GM12878 (cell line): ENCODE measurements at regions not wholly inside any gene's neighbourhood (a gene's known extent, or its start where the extent isn't known, plus 50 kb on each side); places are given as distances from the start of the nearest gene placed in this dataset.

Source experiments
- ATAC-seq: fragments of 200-7000 bp; cut with Tn5 transposase; 3 replicates; pipeline ENCODE4 v1.9.1; 2020; ENCODE audit warnings: mild to moderate bottlenecking, moderate library complexity
- BruUV-seq: library from RNA; stranded (reverse); fragments of 400-500 nt; replicated peaks from 2 replicates; lab custom pipeline; 2021; lab: Mats Ljungman, UMichigan
- CTCF ChIA-PET: fragments of 300-600 bp; sonication (Branson Sonifier 250); formaldehyde crosslinking; extraction: SDS; loops from one replicate; lab custom pipeline; 2021; ENCODE audit warnings: inconsistent platforms; lab: Yijun Ruan, JAX
- POLR2A ChIA-PET: fragments of 350-600 bp; formaldehyde crosslinking; extraction: SDS; loops from one replicate; lab custom pipeline; 2021; ENCODE audit warnings: inconsistent platforms; lab: Charles Lee
- RAD21 ChIA-PET: fragments of 300-600 bp; sonication (Branson Sonifier 250); formaldehyde crosslinking; loops from one replicate; lab custom pipeline; 2023; ENCODE audit warnings: antibody characterized with exemption; ENCODE audit not compliant: unreplicated experiment; lab: Charles Lee
- SMC1A ChIA-PET: fragments of 300-600 bp; sonication (Branson Sonifier 250); formaldehyde crosslinking; loops from one replicate; lab custom pipeline; 2023; ENCODE audit not compliant: unreplicated experiment, uncharacterized antibody; lab: Charles Lee
- DNase-seq: peaks from one replicate; pipeline ENCODE4 v3.0.0-alpha.2; 2011; ENCODE audit warnings: low read depth, low spot score
- FAIRE-seq: peaks from 3 replicates; lab custom pipeline; 2011; peaks lifted over from hg19 to GRCh38; lab: Jason Lieb, UNC
- H2AFZ ChIP-seq: 2 replicates; pipeline ENCODE4 v1.6.0; 2011; ENCODE audit warnings: low read depth, low read length, control low read depth; ENCODE audit not compliant: control insufficient read depth
- H3K27ac ChIP-seq: 2 replicates; pipeline ENCODE4 v1.5.1; 2011; ENCODE audit warnings: control low read depth; ENCODE audit not compliant: control insufficient read depth, insufficient read depth
- H3K27me3 ChIP-seq, 2 experiments: replicated peaks in 1 of 2; 2 replicates each; pipeline versions ENCODE4 v1.6.0 to v1.6.1; 2011; ENCODE audit warnings: low read length in 1 of 2; ENCODE audit not compliant: control insufficient read depth in 2 of 2, insufficient read depth in 2 of 2
- H3K36me3 ChIP-seq, 2 experiments: 2 replicates each; pipeline ENCODE4 v1.5.1; 2011; ENCODE audit warnings: low read length in 1 of 2; ENCODE audit not compliant: control insufficient read depth in 2 of 2, insufficient read depth in 2 of 2
- H3K4me1 ChIP-seq: 2 replicates; pipeline ENCODE4 v1.6.1; 2011; ENCODE audit warnings: mild to moderate bottlenecking, low read length, moderate library complexity, mixed read lengths; ENCODE audit not compliant: control insufficient read depth, insufficient read depth
- H3K4me2 ChIP-seq: 2 replicates; pipeline ENCODE4 v1.6.0; 2011; ENCODE audit warnings: control low read depth; ENCODE audit not compliant: control insufficient read depth, insufficient read depth
- H3K4me3 ChIP-seq: fragments of 200-600 bp; sonication (generic); 2 replicates; pipeline ENCODE4 v1.5.1; 2016
- H3K79me2 ChIP-seq: 2 replicates; pipeline ENCODE4 v1.6.0; 2011; ENCODE audit warnings: low read length; ENCODE audit not compliant: control insufficient read depth, insufficient read depth
- H3K9ac ChIP-seq: 2 replicates; pipeline ENCODE4 v1.8.0; 2011; ENCODE audit warnings: low read length, control low read depth, mixed read lengths; ENCODE audit not compliant: control insufficient read depth, insufficient read depth
- H3K9me3 ChIP-seq: replicated peaks from 3 replicates; pipeline ENCODE4 v1.5.1; 2011; ENCODE audit warnings: mild to moderate bottlenecking, low read length; ENCODE audit not compliant: control insufficient read depth, insufficient read depth
- H4K20me1 ChIP-seq: 2 replicates; pipeline ENCODE4 v1.6.0; 2011; ENCODE audit not compliant: control insufficient read depth, insufficient read depth
- ATF3 ChIP-seq: IDR thresholded peaks from 2 replicates; pipeline ENCODE4 v1.6.1; 2011; ENCODE audit warnings: low read depth, mild to moderate bottlenecking, low read length, moderate library complexity, borderline replicate concordance; ENCODE audit errors: extremely low read depth
- MEF2B ChIP-seq: fragments of 450-650 bp; IDR thresholded peaks from 2 replicates; pipeline ENCODE4 v1.6.1; 2018; ENCODE audit warnings: mild to moderate bottlenecking, moderate library complexity; ENCODE audit not compliant: partially characterized antibody, poor library complexity, severe bottlenecking
- MTA2 ChIP-seq: fragments of 450-650 bp; IDR thresholded peaks from 2 replicates; pipeline ENCODE4 v1.6.1; 2016; ENCODE audit warnings: low read depth, mild to moderate bottlenecking, moderate library complexity
- NRF1 ChIP-seq: conservative IDR thresholded peaks from 2 replicates; pipeline ENCODE4 v1.6.1; 2011; ENCODE audit warnings: mild to moderate bottlenecking, low read depth, low read length, improper control_type of control experiment
- PML ChIP-seq: IDR thresholded peaks from 2 replicates; pipeline ENCODE4 v1.6.1; 2012; ENCODE audit warnings: low read length, inconsistent platforms
- RB1 ChIP-seq: fragments of 450-650 bp; formaldehyde crosslinking; IDR thresholded peaks from 2 replicates; pipeline ENCODE4 v1.6.1; 2017; ENCODE audit warnings: mild to moderate bottlenecking, borderline replicate concordance
- RBBP5 ChIP-seq: fragments of 200-600 bp; sonication (generic); conservative IDR thresholded peaks from 2 replicates; pipeline ENCODE4 v1.6.1; 2016
- TBL1XR1 ChIP-seq: IDR thresholded peaks from 2 replicates; pipeline ENCODE4 v1.6.1; 2012; ENCODE audit warnings: low read depth, low read length, improper control_type of control experiment
- ZBED1 ChIP-seq: IDR thresholded peaks from 2 replicates; pipeline ENCODE4 v1.6.1; 2016; ENCODE audit warnings: borderline replicate concordance
- ZBTB33 ChIP-seq: fragments of 450-650 bp; IDR thresholded peaks from 2 replicates; pipeline ENCODE4 v1.6.1; 2017; ENCODE audit warnings: mild to moderate bottlenecking
- ZNF274 ChIP-seq: IDR thresholded peaks from one replicate; pipeline ENCODE4 v1.8.0; 2011; ENCODE audit not compliant: insufficient read length, insufficient read depth
- in situ Hi-C: fragments of 300-500 bp; cut with MboI; formaldehyde crosslinking; loops from 9 replicates; pipeline ENCODE4 v1.14.3; 2018; ENCODE audit warnings: mixed read lengths
- intact Hi-C: fragments of 100-400 bp; cut with micrococcal nuclease; formaldehyde crosslinking; loops from one replicate; pipeline ENCODE4 v1.14.2; 2022; ENCODE audit not compliant: unreplicated experiment
- TF ChIP-seq, protein P1 (sequence below): fragments of 450-650 bp; IDR thresholded peaks from 2 replicates; pipeline ENCODE4 v1.6.1; 2017; ENCODE audit warnings: mild to moderate bottlenecking, moderate library complexity
- TF ChIP-seq, protein P2 (sequence below): fragments of 150-350 bp; IDR thresholded peaks from 2 replicates; pipeline ENCODE4 v1.6.1; 2016; ENCODE audit warnings: low read depth, low read length

DNA sequence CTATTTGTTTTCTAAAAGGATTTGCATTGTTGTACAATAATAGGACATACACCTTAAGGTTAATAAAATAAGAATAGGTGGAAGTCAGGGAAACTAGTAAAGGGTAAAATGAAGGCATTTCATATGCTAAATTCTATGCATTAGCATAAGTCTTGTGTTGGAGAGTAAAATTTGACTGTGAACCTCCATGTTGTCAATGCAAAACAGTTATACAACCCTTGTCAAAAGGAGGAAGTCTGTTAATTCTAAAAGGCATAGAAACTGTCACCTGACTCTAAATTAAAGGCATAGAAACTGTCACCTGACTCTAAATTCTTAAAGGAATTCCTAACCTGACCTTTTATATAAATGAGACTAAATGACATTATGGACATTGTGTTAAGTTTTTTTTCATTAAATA lies 291.8 kb downstream of the OLFM3 start (continued):
- TF ChIP-seq, protein P1, sequence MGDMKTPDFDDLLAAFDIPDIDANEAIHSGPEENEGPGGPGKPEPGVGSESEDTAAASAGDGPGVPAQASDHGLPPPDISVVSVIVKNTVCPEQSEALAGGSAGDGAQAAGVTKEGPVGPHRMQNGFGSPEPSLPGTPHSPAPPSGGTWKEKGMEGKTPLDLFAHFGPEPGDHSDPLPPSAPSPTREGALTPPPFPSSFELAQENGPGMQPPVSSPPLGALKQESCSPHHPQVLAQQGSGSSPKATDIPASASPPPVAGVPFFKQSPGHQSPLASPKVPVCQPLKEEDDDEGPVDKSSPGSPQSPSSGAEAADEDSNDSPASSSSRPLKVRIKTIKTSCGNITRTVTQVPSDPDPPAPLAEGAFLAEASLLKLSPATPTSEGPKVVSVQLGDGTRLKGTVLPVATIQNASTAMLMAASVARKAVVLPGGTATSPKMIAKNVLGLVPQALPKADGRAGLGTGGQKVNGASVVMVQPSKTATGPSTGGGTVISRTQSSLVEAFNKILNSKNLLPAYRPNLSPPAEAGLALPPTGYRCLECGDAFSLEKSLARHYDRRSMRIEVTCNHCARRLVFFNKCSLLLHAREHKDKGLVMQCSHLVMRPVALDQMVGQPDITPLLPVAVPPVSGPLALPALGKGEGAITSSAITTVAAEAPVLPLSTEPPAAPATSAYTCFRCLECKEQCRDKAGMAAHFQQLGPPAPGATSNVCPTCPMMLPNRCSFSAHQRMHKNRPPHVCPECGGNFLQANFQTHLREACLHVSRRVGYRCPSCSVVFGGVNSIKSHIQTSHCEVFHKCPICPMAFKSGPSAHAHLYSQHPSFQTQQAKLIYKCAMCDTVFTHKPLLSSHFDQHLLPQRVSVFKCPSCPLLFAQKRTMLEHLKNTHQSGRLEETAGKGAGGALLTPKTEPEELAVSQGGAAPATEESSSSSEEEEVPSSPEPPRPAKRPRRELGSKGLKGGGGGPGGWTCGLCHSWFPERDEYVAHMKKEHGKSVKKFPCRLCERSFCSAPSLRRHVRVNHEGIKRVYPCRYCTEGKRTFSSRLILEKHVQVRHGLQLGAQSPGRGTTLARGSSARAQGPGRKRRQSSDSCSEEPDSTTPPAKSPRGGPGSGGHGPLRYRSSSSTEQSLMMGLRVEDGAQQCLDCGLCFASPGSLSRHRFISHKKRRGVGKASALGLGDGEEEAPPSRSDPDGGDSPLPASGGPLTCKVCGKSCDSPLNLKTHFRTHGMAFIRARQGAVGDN = no peak
- no peak for TF ChIP-seq RBBP5

GRCh38 chr1:101706366-101706765 lies 290.4 kb downstream of the OLFM3 start:
- Histone ChIP-seq H3K4me3 (no peak overlapping the region), H3K27me3 (no peaks in the 10 kb centered on the region), H4K20me1 (no peaks in the 10 kb centered on the region), H3K4me1 (no peaks in the 10 kb centered on the region), H3K4me2 (no peak overlapping the region), H3K27ac (no peak overlapping the region), H3K36me3 (no peaks in the 10 kb centered on the region), H3K9me3 (no peaks in the 10 kb centered on the region), H3K9ac (no peak overlapping the region), H3K79me2 (no peaks in the 10 kb centered on the region), H2AFZ (no peak overlapping the region)
- intact Hi-C loops (no loop called here), in situ Hi-C loops (no loop called here)
- ChIA-PET RAD21 (no interaction called here), POLR2A (no interaction called here), SMC1A (no interaction called here), CTCF (no interaction called here)
- DNase-seq (no peak), ATAC-seq (no peak), FAIRE-seq (no peak)
- no TSS peak for BruUV-seq
- TF ChIP-seq RB1 (no peak), NRF1 (no peak), PML (no peak), ZNF274 (no peak), TBL1XR1 (no peak), MTA2 (no peak), ATF3 (no peak), MEF2B (no peak), ZBED1 (no peak), ZBTB33 (no peak)
- TF ChIP-seq, protein P2, sequence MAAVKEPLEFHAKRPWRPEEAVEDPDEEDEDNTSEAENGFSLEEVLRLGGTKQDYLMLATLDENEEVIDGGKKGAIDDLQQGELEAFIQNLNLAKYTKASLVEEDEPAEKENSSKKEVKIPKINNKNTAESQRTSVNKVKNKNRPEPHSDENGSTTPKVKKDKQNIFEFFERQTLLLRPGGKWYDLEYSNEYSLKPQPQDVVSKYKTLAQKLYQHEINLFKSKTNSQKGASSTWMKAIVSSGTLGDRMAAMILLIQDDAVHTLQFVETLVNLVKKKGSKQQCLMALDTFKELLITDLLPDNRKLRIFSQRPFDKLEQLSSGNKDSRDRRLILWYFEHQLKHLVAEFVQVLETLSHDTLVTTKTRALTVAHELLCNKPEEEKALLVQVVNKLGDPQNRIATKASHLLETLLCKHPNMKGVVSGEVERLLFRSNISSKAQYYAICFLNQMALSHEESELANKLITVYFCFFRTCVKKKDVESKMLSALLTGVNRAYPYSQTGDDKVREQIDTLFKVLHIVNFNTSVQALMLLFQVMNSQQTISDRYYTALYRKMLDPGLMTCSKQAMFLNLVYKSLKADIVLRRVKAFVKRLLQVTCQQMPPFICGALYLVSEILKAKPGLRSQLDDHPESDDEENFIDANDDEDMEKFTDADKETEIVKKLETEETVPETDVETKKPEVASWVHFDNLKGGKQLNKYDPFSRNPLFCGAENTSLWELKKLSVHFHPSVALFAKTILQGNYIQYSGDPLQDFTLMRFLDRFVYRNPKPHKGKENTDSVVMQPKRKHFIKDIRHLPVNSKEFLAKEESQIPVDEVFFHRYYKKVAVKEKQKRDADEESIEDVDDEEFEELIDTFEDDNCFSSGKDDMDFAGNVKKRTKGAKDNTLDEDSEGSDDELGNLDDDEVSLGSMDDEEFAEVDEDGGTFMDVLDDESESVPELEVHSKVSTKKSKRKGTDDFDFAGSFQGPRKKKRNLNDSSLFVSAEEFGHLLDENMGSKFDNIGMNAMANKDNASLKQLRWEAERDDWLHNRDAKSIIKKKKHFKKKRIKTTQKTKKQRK = no peak
